GM21390 (cell line): ENCODE measurements at regions not wholly inside any gene's neighbourhood (a gene's known extent, or its start where the extent isn't known, plus 50 kb on each side); places are given as distances from the start of the nearest gene placed in this dataset.
"Not testable (repeated sequence)": the region's sequence is repeated elsewhere in the genome, so short reads cannot be mapped to it uniquely, and the experiment has no call there.

ENCODE experiments used
- ATAC-seq: cut with Tn5 transposase; IDR thresholded peaks from one replicate; pipeline ENCODE4 v1.9.1; 2021; ENCODE audit not compliant: unreplicated experiment

- no peak for ATAC-seq
These were observed 1087.1 kb upstream of the POT1 start for GRCh38 chr7:126016722-126017121.

- ATAC-seq = no peak
These were observed 1075.4 kb upstream of the POT1 start for GRCh38 chr7:126005064-126005463.

GRCh38 chr7:126001349-126001748 is 1071.7 kb upstream of the POT1 start:
- ATAC-seq = no peak

GRCh38 chr7:125984795-125985194 is 1055.2 kb upstream of the POT1 start:
- no peak for ATAC-seq

GRCh38 chr7:125971656-125972055 is 1042.0 kb upstream of the POT1 start:
- ATAC-seq = no peak

- ATAC-seq = no peak
These were observed 1036.8 kb upstream of the POT1 start for GRCh38 chr7:125966278-125967048.

- ATAC-seq = no peak
These were observed 1005.3 kb upstream of the POT1 start for GRCh38 chr7:125934955-125935354.

- ATAC-seq = no peak
These were observed 1004.9 kb upstream of the POT1 start for GRCh38 chr7:125934539-125934938.

- no peak for ATAC-seq
These were observed 1001.2 kb upstream of the POT1 start for GRCh38 chr7:125930848-125931247.

GRCh38 chr7:125927556-125927955 is 997.9 kb upstream of the POT1 start:
- no peak for ATAC-seq

- ATAC-seq = no peak
These were observed 997.0 kb upstream of the POT1 start for GRCh38 chr7:125926621-125927020.

GRCh38 chr7:125924037-125924436 is 994.4 kb upstream of the POT1 start:
- ATAC-seq = no peak

GRCh38 chr7:125915381-125915948 is 985.8 kb upstream of the POT1 start:
- not testable (repeated sequence) for ATAC-seq

- no peak for ATAC-seq
These were observed 979.1 kb upstream of the POT1 start for GRCh38 chr7:125908711-125909110.

- ATAC-seq = no peak
These were observed 970.0 kb upstream of the POT1 start for GRCh38 chr7:125899577-125899976.

- no peak for ATAC-seq
These were observed 962.8 kb upstream of the POT1 start for GRCh38 chr7:125892434-125892833.

- no peak for ATAC-seq
These were observed 949.4 kb upstream of the POT1 start for GRCh38 chr7:125878988-125879387.

- peak; percentile 51 for ATAC-seq
These were observed 948.8 kb upstream of the POT1 start for GRCh38 chr7:125878235-125878956.

- no peak for ATAC-seq
These were observed 947.6 kb upstream of the POT1 start for GRCh38 chr7:125877246-125877645.

GRCh38 chr7:125876431-125876830 is 946.8 kb upstream of the POT1 start:
- ATAC-seq = no peak

GRCh38 chr7:125871431-125871830 is 941.8 kb upstream of the POT1 start:
- ATAC-seq = no peak

GRCh38 chr7:125857606-125858005 is 928.0 kb upstream of the POT1 start:
- ATAC-seq = no peak
